GM18951 (cell line): ENCODE measurements at regions not wholly inside any gene's neighbourhood (a gene's known extent, or its start where the extent isn't known, plus 50 kb on each side); places are given as distances from the start of the nearest gene placed in this dataset.

Experiments
- POLR2A ChIP-seq: IDR thresholded peaks from 4 replicates; pipeline ENCODE4 v1.6.1; 2011; ENCODE audit warnings: mild to moderate bottlenecking; ENCODE audit not compliant: insufficient read length, insufficient read depth; ENCODE audit errors: extremely low read depth
- in situ Hi-C: fragments of 300-500 bp; cut with MboI; formaldehyde crosslinking; loops from one replicate; pipeline ENCODE4 v1.12.0; 2022; ENCODE audit warnings: low sequenced_read_pairs, mixed read lengths, inconsistent platforms; ENCODE audit not compliant: unreplicated experiment

GRCh38 chr12:58388261-58388660 lies 446.9 kb downstream of the ATP23 start:
- in situ Hi-C loops = no loop called here
- no peak for TF ChIP-seq POLR2A

- TF ChIP-seq POLR2A = no peak
- in situ Hi-C loops = no loop called here
Measured at GRCh38 chr12:58393152-58393551, 451.8 kb downstream of the ATP23 start.

GRCh38 chr12:58395056-58395455 lies 453.7 kb downstream of the ATP23 start:
- in situ Hi-C loops = no loop called here
- no peak for TF ChIP-seq POLR2A

- in situ Hi-C loops = no loop called here
- TF ChIP-seq POLR2A = no peak
Measured at GRCh38 chr12:58395470-58395869, 454.1 kb downstream of the ATP23 start.

- TF ChIP-seq POLR2A = no peak
- in situ Hi-C loops = no loop called here
Measured at GRCh38 chr12:58396239-58396638, 454.9 kb downstream of the ATP23 start.

GRCh38 chr12:58405363-58405762 lies 464.0 kb downstream of the ATP23 start:
- TF ChIP-seq POLR2A = no peak
- in situ Hi-C loops = no loop called here

GRCh38 chr12:58408516-58408915 lies 467.1 kb downstream of the ATP23 start:
- TF ChIP-seq POLR2A = no peak
- in situ Hi-C loops = no loop called here

- TF ChIP-seq POLR2A = no peak
- in situ Hi-C loops = no loop called here
Measured at GRCh38 chr12:58412461-58413060, 471.2 kb downstream of the ATP23 start.

- TF ChIP-seq POLR2A = no peak
- in situ Hi-C loops = no loop called here
Measured at GRCh38 chr12:58413794-58414193, 472.4 kb downstream of the ATP23 start.

GRCh38 chr12:58414398-58414871 lies 473.1 kb downstream of the ATP23 start:
- TF ChIP-seq POLR2A = no peak
- in situ Hi-C loops = no loop called here

- in situ Hi-C loops = no loop called here
- TF ChIP-seq POLR2A = no peak
Measured at GRCh38 chr12:58415716-58416115, 474.3 kb downstream of the ATP23 start.

GRCh38 chr12:58416236-58416635 lies 474.9 kb downstream of the ATP23 start:
- TF ChIP-seq POLR2A = no peak
- in situ Hi-C loops = no loop called here

GRCh38 chr12:58419196-58419760 lies 477.9 kb downstream of the ATP23 start:
- no peak for TF ChIP-seq POLR2A
- in situ Hi-C loops = no loop called here

GRCh38 chr12:58419905-58420304 lies 478.5 kb downstream of the ATP23 start:
- no peak for TF ChIP-seq POLR2A
- in situ Hi-C loops = no loop called here

- no peak for TF ChIP-seq POLR2A
- in situ Hi-C loops = no loop called here
Measured at GRCh38 chr12:58420503-58420902, 479.1 kb downstream of the ATP23 start.

- in situ Hi-C loops = no loop called here
- no peak for TF ChIP-seq POLR2A
Measured at GRCh38 chr12:58421990-58422389, 480.6 kb downstream of the ATP23 start.
